Pulmonary artery endothelial cell (primary cell): ENCODE measurements at regions not wholly inside any gene's neighbourhood (a gene's known extent, or its start where the extent isn't known, plus 50 kb on each side); places are given as distances from the start of the nearest gene placed in this dataset.
"Not testable (repeated sequence)": the region's sequence is repeated elsewhere in the genome, so short reads cannot be mapped to it uniquely, and the experiment has no call there.

Experiments
- DNase-seq: peaks from one replicate; pipeline ENCODE4 v3.0.0-alpha.2; 2011; ENCODE audit warnings: low read depth, low spot score

- DNase-seq = no peak
These were observed 132.8 kb upstream of the FUNDC1 start for GRCh38 chrX:44675362-44676024.

GRCh38 chrX:44674906-44675305, 132.2 kb upstream of the FUNDC1 start:
- no peak for DNase-seq

DNA sequence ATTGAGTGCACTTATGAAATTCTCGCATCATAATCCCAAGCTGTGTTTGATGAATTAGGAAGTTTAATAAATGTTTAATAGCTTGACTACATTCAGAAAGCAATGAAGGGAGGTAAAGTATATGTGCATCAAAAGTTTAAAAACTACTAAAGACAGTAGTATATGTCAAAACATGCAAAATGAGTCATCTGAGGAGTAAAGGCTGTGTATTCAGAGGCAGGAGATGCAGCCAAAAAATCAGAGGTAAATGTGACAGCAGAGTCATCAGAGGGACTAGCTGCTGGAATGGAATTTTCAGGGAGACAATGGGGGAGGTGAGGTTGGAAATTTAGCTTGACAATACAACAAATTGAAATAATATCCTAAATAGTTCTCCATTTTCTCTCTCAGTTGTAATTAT, 127.0 kb upstream of the FUNDC1 start:
- no peak for DNase-seq

- no peak for DNase-seq
These were observed 125.1 kb upstream of the FUNDC1 start for GRCh38 chrX:44667771-44668170.

- DNase-seq = not testable (repeated sequence)
These were observed 115.1 kb upstream of the FUNDC1 start for GRCh38 chrX:44657718-44658246.

DNA sequence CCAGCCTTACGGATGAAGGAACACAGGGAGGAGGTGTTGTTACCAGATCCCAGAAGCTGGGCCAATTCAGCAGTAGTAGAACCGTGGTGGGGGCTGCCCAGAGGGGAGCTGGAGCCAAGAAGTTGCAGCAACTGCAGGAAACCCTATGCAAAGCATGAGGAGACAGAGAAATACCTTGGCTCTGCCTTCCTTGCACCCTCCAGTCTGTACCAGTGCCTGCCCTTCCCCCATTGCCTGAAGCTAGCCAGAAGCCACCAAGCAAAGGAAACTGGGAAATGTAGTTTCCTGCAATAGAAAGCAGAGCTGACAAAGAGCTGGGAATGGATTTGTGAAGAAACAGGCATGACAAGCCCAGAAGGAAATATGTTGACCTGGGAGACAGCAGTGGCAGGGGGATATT, 108.7 kb upstream of the FUNDC1 start:
- DNase-seq = no peak

DNA sequence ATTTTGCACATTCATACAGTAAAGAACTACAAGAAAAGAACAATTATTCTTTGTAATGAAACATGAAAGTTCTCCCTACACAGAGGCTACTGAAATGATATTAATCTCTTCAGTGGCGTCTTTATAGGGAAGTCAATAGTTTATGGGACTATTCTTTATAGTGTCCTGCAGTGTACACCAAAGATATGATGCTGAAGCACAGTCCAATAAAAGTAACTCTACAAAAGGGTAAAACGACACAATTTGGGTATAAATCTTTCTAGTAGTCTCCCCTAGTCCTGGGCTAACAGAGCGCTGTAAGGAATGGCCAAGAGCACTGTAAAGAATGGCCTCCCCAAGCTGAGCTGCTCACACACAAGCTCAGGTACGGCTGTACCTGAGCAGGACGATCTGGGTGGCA, 101.1 kb upstream of the FUNDC1 start:
- DNase-seq = no peak

GRCh38 chrX:44637282-44637681, 94.6 kb upstream of the FUNDC1 start:
- no peak for DNase-seq

- DNase-seq = no peak
These were observed 78.4 kb upstream of the FUNDC1 start for GRCh38 chrX:44621078-44621477.

DNA sequence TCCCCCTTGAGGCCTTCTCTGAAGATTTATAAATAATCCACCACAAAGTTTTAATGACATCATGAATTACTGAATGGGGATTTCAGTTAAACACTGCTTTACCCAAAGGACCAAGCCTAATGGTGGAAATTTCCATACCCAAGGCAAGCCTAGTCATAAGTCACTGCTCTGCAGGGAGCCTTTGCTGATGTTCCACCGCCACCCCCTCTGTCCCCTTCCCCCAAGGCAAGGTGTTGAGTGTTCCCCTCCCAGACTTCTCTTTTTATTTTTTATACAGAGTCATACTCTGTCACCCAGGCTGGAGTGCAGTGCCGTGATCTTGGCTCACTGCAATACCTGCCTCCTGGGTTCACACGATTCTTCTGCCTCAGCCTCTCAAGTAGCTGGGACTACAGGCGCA, 76.4 kb upstream of the FUNDC1 start:
- no peak for DNase-seq

GRCh38 chrX:44596277-44596676, 53.6 kb upstream of the FUNDC1 start:
- no peak for DNase-seq
